ENCODE measurements at regions not wholly inside any gene's neighbourhood (a gene's known extent, or its start where the extent isn't known, plus 50 kb on each side); places are given as distances from the start of the nearest gene placed in this dataset.

- no peak for DNase-seq (ENCODE audit: low read depth, low spot score)
Observed at GRCh38 chr12:4135919-4136605, 137.5 kb upstream of the CCND2 start.

- no peak for DNase-seq (ENCODE audit: low read depth, low spot score)
Observed at GRCh38 chr12:4134448-4135263, 138.9 kb upstream of the CCND2 start.

- peak; percentile 17 for DNase-seq (ENCODE audit: low read depth, low spot score)
Observed at GRCh38 chr12:4133636-4134447, 139.7 kb upstream of the CCND2 start.

DNA sequence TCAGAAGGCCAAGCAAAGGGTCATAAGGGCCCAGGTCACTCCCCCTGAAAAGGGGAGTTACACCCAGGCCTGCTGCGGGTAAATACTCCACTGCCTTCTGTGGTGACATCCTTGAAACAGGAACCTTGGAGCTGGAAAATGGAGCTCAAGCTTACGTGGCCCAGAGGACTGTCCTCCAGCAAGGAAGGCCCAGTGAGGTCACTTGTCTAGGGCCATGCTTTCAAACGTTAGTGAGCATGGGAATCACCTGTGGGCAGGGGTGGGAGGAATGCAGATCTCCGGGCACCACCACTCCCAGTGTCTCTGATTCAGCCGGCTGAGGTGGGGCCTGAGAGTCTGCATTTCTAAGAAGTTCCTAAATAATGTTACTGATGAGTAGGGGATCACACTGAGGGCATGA lies 140.5 kb upstream of the CCND2 start:
- no peak for DNase-seq (ENCODE audit: low read depth, low spot score)

DNA sequence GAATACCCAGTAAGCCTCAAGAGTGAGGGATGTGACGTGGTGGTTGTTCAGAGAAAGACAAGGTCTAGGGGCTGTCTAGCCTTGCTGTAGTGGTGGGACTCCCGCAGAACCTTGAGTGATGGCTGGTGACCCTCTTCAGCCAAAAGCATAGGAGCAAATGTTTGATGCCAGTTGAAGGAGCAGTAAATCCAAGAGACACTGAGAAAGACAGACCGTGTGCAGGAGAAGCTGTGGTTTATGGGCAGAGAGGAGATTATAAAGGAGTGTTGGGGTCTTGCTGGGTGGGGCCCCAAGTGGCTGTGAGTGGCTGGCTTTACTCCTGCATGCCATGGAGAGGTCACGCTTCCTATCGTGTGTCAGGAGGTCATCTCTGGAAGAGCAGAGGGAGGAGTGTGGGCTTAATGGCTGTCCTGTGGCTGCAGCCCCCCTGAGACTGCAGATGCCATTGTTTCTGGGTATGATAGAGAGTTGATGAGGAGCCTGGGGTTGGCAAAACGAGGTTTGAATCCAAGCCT lies 152.0 kb upstream of the CCND2 start:
- no peak for DNase-seq (ENCODE audit: low read depth, low spot score)

DNA sequence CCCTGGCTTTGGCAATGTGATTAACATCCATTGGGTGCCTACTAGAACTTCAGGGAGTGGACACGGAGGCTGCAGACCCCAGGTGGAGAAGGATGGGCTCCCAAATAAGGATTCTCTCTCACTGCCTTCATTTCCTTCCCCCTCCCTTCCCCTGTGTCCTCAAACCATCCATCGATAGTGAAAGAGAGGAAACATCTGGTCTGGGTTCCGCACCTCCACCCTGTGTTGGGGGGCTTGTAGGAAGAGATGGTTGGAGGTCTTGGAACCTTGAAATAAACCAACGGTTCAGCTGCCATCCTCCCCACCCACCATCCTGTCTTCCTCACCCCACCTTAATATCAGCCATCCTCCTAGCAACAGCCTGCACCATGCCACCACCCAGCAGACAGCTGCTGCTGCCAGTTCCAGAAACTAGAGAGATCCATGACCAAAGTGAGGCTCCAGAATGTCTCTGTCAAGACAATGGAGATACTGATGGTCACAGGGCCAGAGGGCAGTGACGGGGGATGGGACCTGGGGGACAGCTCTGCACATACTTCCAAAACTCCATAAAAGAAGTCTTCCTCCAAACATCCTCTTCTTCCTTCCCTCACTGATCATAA lies 153.1 kb upstream of the CCND2 start:
- DNase-seq (ENCODE audit: low read depth, low spot score) = no peak

GRCh38 chr12:4119157-4119761 lies 154.3 kb upstream of the CCND2 start:
- no peak for DNase-seq (ENCODE audit: low read depth, low spot score)

DNA sequence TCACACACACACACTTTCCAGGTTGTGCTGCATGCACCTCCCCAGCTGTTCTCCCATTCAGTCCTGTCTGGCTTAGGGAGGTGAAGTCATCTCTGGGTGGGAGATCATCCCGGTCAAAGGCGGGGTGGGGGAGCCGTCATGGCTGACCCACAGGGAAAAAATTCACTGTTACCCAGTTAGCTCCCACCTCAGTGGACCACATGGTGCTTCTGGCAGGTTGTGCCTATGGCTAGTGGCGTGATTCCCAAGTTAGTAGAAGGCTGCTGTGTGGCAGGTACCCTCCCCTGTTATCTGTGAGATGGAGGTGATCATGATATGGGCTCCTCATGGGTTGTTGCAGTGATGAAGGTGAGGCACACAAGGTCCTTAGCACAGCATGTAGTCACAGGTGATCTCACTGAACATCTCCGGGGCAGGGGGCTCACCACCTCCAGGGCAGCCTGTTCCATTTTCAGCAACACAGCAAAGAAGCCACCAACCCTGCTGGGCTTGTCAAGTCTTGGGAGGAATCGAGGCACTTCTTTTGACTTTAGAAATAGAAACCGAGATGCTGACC lies 154.9 kb upstream of the CCND2 start:
- DNase-seq (ENCODE audit: low read depth, low spot score) = no peak

DNA sequence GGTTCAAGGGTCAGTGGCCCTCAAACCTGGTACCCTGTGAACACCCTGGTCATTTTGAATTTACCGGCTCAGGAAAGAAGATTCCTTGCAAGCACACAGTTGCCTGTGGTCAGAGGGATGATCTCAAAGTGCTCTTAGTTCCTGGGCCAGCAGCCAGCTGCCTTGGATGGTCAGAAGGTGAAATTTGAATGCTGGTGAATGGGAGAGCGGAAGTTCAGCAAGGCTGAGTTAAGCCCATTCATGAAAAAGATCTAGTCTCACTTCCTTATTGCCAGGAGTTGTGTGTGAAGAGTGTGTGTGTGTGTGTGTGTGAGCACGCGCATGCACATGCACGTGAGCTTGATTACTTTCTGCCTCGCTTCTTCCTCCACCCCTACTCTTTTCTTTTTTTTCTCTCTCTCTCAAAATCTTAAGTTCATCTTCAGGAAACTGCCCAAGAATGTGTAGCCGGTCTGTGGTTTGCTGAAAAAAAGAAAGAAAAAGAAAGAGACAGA lies 155.5 kb upstream of the CCND2 start:
- DNase-seq (ENCODE audit: low read depth, low spot score) = no peak

DNA sequence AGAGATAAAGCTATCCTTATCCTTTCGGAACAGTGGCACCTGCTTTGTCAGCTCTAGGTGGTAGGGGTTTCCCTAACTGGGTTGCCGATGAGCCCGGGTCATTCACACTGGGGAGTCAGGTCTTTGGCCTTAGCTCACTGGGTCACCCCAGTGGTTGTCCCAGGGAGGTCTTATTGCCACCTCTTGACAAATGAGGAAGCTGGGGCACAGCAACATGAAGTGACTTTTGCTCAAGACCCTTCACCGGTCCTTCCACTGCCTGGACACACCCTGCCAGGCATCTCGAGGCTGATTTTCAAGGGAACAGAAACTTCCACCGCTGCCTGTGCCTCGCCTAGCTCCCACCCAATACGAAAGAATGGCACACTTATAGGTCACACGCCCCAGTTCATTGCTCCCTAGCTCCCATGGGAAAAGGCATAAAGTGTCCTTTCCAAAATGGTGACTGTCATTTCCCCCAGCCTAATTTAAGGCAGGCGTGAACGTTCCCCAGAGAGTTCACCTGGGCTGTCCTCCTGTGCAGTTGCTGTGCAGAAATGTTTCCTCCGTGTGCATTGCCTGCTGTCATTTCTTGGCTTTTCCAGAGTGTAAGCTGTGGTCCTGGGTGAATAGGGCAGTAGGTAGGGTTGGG lies 156.1 kb upstream of the CCND2 start:
- DNase-seq (ENCODE audit: low read depth, low spot score) = no peak

GRCh38 chr12:4116251-4117111 lies 157.1 kb upstream of the CCND2 start:
- peak; percentile 8 for DNase-seq (ENCODE audit: low read depth, low spot score)

DNA sequence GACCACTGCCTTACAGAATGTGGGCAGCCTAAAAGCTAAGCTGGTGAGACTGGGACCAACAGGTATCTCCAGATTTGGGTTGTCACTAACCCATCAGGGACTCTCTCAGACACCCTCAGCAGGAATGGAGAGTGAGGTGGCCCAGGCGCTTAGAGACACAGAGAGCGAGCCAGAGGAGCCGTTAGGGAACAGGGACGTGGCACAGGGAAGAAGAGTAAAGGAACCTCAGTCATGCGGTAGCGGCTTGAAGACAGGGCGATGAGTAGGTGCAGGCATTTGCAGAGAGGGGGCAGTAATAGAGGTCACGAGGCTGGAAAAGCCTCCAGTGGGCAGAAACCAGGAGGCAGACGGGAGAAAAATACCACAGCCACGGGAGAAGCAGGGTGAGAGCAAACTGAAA lies 158.0 kb upstream of the CCND2 start:
- DNase-seq (ENCODE audit: low read depth, low spot score) = no peak

DNA sequence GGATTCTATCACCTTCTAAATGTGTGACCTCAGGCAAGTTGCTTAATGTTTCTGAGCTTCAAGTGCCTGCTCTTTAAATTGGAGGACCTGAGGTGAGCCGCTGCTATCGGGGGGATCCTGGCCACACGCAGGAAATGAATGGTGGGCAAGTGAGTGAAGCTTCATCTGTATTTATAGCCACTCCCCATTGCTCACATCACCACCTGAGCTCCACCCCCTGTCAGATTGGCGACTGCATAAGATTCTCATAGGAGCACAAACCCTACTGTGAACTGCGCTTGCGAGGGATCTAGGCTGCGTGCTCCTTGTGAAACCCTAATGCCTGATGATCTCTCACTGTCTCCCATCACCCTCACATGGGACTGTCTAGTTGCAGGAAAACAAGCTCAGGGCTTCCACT lies 158.6 kb upstream of the CCND2 start:
- DNase-seq (ENCODE audit: low read depth, low spot score) = no peak

- DNase-seq (ENCODE audit: low read depth, low spot score) = no peak
Observed at GRCh38 chr12:4112734-4113325, 160.7 kb upstream of the CCND2 start.

DNA sequence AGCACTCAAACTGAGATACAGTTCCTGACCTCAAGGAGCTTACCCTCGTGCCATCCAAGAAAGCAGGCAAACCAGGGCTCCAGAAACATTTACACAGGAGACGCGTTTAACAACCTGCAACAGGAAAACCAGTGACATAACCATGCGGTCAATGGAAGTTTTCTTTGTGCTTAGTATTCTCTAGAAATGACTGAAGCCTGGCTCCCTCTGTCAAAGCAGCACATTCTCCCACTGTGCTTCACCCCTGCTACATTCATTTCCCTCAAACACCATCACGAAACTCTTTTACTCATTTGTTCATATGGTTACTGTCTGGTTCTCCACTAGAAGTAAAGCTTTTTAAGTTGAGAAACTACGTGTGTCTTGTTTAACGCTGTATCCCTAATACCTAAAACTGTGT lies 161.3 kb upstream of the CCND2 start:
- no peak for DNase-seq (ENCODE audit: low read depth, low spot score)

GRCh38 chr12:4111010-4111409 lies 162.6 kb upstream of the CCND2 start:
- DNase-seq (ENCODE audit: low read depth, low spot score) = no peak

- DNase-seq (ENCODE audit: low read depth, low spot score) = no peak
Observed at GRCh38 chr12:4109826-4110225, 163.7 kb upstream of the CCND2 start.

GRCh38 chr12:4108803-4109345 lies 164.7 kb upstream of the CCND2 start:
- DNase-seq (ENCODE audit: low read depth, low spot score) = no peak
